ENCODE measurements at regions not wholly inside any gene's neighbourhood (a gene's known extent, or its start where the extent isn't known, plus 50 kb on each side); places are given as distances from the start of the nearest gene placed in this dataset.

GRCh38 chr2:239870276-239870675 is 154.9 kb downstream of the NDUFA10 start:
- TF ChIP-seq, protein P1, sequence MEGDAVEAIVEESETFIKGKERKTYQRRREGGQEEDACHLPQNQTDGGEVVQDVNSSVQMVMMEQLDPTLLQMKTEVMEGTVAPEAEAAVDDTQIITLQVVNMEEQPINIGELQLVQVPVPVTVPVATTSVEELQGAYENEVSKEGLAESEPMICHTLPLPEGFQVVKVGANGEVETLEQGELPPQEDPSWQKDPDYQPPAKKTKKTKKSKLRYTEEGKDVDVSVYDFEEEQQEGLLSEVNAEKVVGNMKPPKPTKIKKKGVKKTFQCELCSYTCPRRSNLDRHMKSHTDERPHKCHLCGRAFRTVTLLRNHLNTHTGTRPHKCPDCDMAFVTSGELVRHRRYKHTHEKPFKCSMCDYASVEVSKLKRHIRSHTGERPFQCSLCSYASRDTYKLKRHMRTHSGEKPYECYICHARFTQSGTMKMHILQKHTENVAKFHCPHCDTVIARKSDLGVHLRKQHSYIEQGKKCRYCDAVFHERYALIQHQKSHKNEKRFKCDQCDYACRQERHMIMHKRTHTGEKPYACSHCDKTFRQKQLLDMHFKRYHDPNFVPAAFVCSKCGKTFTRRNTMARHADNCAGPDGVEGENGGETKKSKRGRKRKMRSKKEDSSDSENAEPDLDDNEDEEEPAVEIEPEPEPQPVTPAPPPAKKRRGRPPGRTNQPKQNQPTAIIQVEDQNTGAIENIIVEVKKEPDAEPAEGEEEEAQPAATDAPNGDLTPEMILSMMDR (IDR thresholded peaks at IDR 0.05; ENCODE audit: extremely low read depth in 1 of 2, insufficient read depth in 1 of 2, low read depth in 1 of 2, low read length in 2 of 2): no peak
- TF ChIP-seq JUN (IDR thresholded peaks at IDR 0.05; ENCODE audit: borderline replicate concordance, insufficient read depth, insufficient read length, low read depth) (no peak), POLR2A (IDR thresholded peaks at IDR 0.05; ENCODE audit: low read depth, low read length) (no peak), MYC (IDR thresholded peaks at IDR 0.05; ENCODE audit: low read depth, low read length) (no peak), POLR2AphosphoS5 (IDR thresholded peaks at IDR 0.05; ENCODE audit: insufficient read depth, low read depth, low read length) (no peak)
